GM12878 (cell line): ENCODE measurements at regions not wholly inside any gene's neighbourhood (a gene's known extent, or its start where the extent isn't known, plus 50 kb on each side); places are given as distances from the start of the nearest gene placed in this dataset.

ENCODE experiments used
- CTCF ChIP-seq, 3 experiments: IDR thresholded peaks in 2 of 3; conservative IDR thresholded peaks in 1 of 3; 2 replicates each; pipeline ENCODE4 v1.5.1; 2011; ENCODE audit warnings: low read depth in 3 of 3, low read length in 3 of 3, mild to moderate bottlenecking in 3 of 3, control low read depth in 2 of 3, moderate library complexity in 2 of 3, inconsistent platforms in 1 of 3, mixed read lengths in 1 of 3; ENCODE audit not compliant: control insufficient read depth in 2 of 3, insufficient read depth in 1 of 3; ENCODE audit errors: extremely low read depth in 1 of 3
- YY1 ChIP-seq: IDR thresholded peaks from 2 replicates; pipeline ENCODE4 v1.6.1; 2011; ENCODE audit warnings: low read depth, mild to moderate bottlenecking, low read length

GRCh38 chr1:234709473-234710228 lies 99.7 kb upstream of the IRF2BP2 start:
- no peak for TF ChIP-seq CTCF (IDR thresholded peaks at IDR 0.05 in 2 of 3, conservative IDR thresholded peaks at IDR 0.05 in 1 of 3; ENCODE audit: control insufficient read depth in 2 of 3, extremely low read depth in 1 of 3, insufficient read depth in 1 of 3, low read depth in 3 of 3, low read length in 3 of 3)
- TF ChIP-seq YY1 = no peak
